ENCODE measurements at regions not wholly inside any gene's neighbourhood (a gene's known extent, or its start where the extent isn't known, plus 50 kb on each side); places are given as distances from the start of the nearest gene placed in this dataset.
"Not testable (repeated sequence)": the region's sequence is repeated elsewhere in the genome, so short reads cannot be mapped to it uniquely, and the experiment has no call there.

DNA sequence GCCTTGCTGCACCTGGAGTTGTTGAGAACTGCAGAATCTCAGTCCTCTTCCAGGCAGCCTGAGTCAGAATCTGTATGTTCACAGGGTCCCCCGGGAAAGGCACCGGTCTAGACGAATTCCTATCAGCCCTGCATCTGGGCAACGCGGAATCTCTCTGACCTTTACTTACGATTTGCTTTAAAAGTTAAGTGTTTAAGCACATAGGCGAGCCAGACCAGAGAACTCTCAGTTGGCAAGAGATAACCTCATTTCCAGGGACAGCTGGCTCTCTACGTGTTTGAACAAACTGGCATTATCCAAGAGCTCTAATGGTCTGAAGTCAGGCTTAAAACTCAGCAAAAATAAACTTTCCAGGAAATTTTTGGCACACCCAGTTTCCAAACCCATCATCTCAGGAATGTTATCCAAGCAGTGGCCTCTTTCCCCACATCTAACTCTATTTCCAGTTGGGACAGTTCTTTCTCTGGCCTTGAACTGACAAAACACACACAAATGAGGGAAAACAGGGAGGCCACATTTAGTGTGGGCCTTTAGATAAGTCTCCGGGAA, 53.4 kb downstream of the HES1 start:
- peak; percentile 64 to 74 for ATAC-seq
- DNase-seq, result peak; percentile 48
- intact Hi-C loops (cut with DNase I), result loop anchor here in 1 of 2 donors (10.0 kb wide), 1 partner anchor 55 kb away; no protein-coding TSS in a partner anchor

- not testable (repeated sequence) for ATAC-seq, DNase-seq
Observed at GRCh38 chr3:194191850-194192249, 55.9 kb downstream of the HES1 start.

GRCh38 chr3:194194051-194194756, 58.3 kb downstream of the HES1 start:
- ATAC-seq (peak; percentile 21), DNase-seq (no peak)
- intact Hi-C loops (cut with DNase I), result loop anchor here in 1 of 2 donors (10.0 kb wide), 1 partner anchor 121 kb away; no protein-coding TSS in a partner anchor

More at GRCh38 chr3:194191850-194192249, 55.9 kb downstream of the HES1 start:
- intact Hi-C loops (cut with DNase I), result loop anchor here in 1 of 2 donors (10.0 kb wide), 1 partner anchor 123 kb away; no protein-coding TSS in a partner anchor

DNA sequence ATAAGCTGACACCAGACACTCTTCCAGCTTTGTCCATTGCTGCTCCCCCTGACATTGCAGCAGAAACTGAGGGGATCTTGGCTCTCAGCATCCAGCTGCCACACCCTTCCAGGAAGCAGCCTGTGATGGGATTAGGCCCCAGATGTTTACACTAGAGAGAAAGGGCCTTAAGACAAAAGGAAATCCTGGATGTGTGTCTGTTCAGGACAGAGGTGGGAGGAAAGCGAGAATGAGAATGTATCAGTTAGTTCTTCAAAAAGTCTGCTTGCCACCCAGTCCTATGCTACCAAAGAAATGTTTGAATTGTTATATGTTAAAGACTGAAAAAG, 58.8 kb downstream of the HES1 start:
- DNase-seq, result no peak
- ATAC-seq, result no peak
- intact Hi-C loops (cut with DNase I), result loop anchor here in 1 of 2 donors (10.0 kb wide), 1 partner anchor 120 kb away; no protein-coding TSS in a partner anchor

DNA sequence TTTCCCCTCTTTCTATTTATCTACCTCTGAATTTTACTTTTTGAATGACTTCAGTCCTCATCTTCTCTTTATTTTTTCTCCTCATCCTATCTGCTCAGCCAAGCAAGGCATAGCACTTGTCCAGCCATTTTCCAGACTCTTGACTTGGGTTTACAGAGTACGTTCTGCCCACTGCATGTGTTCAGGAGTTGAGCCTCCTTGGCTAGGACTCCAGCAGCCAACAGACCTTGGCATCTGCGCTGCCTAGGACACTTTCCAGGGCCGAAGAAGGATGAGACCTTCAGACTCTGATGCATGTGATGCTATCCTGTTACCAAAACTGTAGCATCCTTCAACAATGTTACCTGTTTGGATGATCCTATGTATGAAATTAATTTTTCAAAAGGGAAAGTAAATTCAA, 59.7 kb downstream of the HES1 start:
- intact Hi-C loops (cut with DNase I), result loop anchor here in 1 of 2 donors (10.0 kb wide), 1 partner anchor 119 kb away; no protein-coding TSS in a partner anchor
- DNase-seq, result no peak
- ATAC-seq, result no peak

DNA sequence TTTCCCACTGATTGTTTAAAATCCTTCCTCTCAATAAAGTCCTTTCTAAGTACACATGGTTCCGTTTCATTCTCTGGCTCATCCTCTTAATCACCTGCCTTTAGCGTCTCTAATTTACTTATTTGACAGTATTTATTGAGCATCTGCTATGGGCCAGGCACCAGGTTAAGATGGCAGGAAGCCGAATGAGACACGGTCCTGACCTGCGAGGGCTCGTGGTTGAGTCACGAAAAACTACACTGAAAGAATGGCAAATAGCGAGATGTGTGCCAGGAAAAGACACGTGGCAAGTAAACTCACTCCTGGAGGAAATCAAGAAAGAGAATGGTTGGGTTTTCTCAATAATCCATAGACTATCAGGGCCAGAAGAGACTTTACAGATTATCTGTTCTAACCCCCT, 60.9 kb downstream of the HES1 start:
- intact Hi-C loops (cut with DNase I), result loop anchor here in 1 of 2 donors (10.0 kb wide), 1 partner anchor 118 kb away; no protein-coding TSS in a partner anchor
- DNase-seq (no peak), ATAC-seq (no peak)

GRCh38 chr3:194197396-194197960, 61.5 kb downstream of the HES1 start:
- DNase-seq (no peak), ATAC-seq (no peak)
- intact Hi-C loops (cut with DNase I), result loop anchor here in 1 of 2 donors (10.0 kb wide), 1 partner anchor 117 kb away; no protein-coding TSS in a partner anchor

- DNase-seq, result no peak
- ATAC-seq, result no peak
- intact Hi-C loops (cut with DNase I), result loop anchor here in 1 of 2 donors (10.0 kb wide), 1 partner anchor 117 kb away; no protein-coding TSS in a partner anchor
Observed at GRCh38 chr3:194197981-194198695, 62.2 kb downstream of the HES1 start.

- ATAC-seq, result no peak
- intact Hi-C loops (cut with DNase I), result loop anchor here in 1 of 2 donors (10.0 kb wide), 1 partner anchor 116 kb away; no protein-coding TSS in a partner anchor
- no peak for DNase-seq
Observed at GRCh38 chr3:194198938-194199337, 63.0 kb downstream of the HES1 start.

- DNase-seq, result no peak
Observed at GRCh38 chr3:194200422-194201081, 64.6 kb downstream of the HES1 start.

DNA sequence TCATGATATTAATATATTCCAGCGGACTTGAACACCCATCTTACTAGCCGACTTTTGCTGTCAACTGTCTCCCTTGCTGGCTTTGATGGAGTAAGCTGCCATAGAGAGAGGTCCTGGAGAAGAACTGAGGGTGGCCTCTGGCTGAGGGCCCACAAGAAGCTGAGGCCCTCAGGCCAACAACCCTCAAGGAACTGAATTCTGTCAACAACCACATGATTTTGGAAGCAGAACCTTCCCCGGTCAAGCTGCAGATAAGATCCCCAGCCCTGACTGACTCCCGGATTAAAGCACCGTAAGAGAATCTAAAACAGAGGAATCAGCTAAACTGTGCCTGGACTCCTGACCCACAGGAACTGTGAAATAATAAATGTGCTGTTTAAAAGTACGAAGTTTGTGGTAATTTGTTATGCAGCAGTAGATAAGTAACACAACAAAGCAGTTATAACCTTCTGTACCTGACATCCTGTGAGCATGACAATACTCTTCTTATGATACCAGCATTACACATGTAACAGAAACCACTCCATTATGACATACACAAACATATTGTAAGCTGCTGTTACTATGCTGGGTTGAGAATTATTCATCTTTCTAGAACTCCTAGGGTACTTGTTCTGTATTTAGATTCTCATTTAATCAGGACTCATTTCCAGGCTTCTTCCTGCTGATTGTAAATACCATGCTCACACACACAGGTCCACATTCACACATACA, 66.2 kb downstream of the HES1 start:
- DNase-seq (no peak), ATAC-seq (no peak)
- intact Hi-C loops (cut with DNase I), result no loop called here

More at GRCh38 chr3:194200422-194201081, 64.6 kb downstream of the HES1 start:
- peak; percentile 47 to 73 for ATAC-seq
- intact Hi-C loops (cut with DNase I), result no loop called here

DNA sequence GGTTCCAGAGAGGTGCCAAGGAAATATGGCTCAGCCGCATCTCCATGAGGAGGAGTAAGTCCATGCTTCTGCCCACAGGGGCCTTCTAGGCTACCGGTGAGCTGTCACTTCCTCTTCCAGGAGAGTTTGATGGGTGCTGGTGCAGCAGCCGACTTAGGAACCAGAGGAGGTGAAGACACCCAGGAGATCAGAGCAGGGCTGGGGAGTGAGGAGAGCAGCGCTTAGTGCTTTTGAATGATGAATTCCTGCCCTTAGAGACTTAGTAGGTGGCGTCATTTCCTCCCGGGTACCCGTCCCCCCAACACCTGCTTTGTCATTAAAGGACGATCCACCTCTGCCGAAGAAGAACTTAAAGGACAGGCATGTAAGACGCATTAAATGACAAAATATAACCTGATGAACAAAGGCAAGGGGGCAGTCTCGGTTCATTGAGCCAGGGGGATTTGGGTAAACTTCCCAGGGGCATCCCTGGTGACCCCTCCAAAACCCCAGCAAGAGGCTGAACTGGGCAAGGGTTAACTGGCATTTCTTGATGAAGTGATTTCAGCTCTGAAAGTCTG, 67.6 kb downstream of the HES1 start:
- ATAC-seq (no peak), DNase-seq (no peak)
- intact Hi-C loops (cut with DNase I), result no loop called here

- intact Hi-C loops (cut with DNase I), result no loop called here
- DNase-seq (no peak), ATAC-seq (no peak)
Observed at GRCh38 chr3:194204042-194204987, 68.4 kb downstream of the HES1 start.

DNA sequence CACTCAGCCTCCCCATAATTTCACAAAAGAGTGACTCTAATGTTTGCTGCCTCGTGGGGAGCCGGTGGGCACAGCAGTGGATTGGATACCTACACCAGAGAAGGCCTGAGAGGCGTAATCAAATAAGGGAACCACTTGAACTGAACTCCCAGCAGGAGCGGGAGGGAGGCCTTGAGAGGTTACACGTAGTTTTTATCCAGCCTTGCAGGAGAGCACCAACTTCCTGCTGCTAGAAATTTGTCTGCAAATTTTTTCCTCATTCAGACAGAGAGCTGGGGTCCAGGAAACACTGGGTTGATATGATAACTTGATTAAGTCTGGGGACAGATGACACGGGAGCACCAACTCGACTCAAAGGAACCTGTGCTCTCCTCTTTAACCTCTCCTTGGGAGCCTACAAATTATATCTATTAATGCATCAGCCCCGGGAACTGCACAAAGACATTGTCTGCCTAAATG, 69.8 kb downstream of the HES1 start:
- ATAC-seq, result peak in 1 of 2 donors; percentile 16
- intact Hi-C loops (cut with DNase I), result no loop called here

DNA sequence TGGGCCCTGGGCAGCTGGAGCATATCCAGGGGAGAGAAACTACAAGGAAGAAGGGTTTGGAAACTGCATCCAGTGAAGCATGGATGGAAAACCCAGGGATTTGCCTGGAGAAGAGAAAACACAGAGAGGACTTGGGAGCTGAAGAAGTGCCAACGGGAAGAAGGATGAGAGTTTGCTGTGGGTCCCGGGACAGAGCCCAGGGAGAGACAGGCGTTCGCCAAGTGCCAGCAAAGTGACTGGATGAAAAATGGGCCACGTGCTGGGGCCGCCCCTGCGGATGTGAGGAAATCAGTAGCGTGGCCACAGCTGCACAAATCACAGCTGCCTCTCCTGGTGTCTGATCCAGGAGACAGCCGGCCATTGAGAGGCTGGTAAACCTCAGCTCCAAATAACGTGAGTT, 70.4 kb downstream of the HES1 start:
- DNase-seq (peak; percentile 62), ATAC-seq (peak; percentile 62 to 90)
- intact Hi-C loops (cut with DNase I), result no loop called here

More for the DNA sequence above, 69.8 kb downstream of the HES1 start:
- no peak for DNase-seq

GRCh38 chr3:194208709-194209108, 72.8 kb downstream of the HES1 start:
- DNase-seq (no peak), ATAC-seq (no peak)
- intact Hi-C loops (cut with DNase I), result no loop called here

All from left cardiac atrium (tissue), 4 donors.